ENCODE measurements at regions not wholly inside any gene's neighbourhood (a gene's known extent, or its start where the extent isn't known, plus 50 kb on each side); places are given as distances from the start of the nearest gene placed in this dataset.

DNA sequence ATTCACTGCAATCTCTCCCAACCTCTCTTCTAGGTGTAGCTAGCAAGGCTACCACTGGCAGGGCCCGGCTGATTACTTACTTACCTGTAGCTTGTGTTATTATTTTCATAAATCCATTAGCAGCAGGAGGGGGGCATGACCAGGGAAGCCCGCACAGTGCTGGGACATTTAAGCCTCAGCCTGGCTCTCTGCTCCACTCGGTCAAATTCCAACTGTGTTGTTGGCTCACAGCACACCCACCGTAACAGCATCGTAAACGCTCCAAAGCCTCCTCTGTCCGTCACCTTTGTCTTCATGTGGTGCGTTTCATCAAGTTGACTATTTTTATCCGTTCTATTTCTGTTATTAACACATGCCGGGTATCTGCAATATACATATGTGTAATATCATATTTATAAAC lies 264.7 kb downstream of the NSG2 start:
- FAIRE-seq, result no peak
- DNase-seq (ENCODE audit: insufficient read length, low spot score), result no peak
- TF ChIP-seq, protein P1, sequence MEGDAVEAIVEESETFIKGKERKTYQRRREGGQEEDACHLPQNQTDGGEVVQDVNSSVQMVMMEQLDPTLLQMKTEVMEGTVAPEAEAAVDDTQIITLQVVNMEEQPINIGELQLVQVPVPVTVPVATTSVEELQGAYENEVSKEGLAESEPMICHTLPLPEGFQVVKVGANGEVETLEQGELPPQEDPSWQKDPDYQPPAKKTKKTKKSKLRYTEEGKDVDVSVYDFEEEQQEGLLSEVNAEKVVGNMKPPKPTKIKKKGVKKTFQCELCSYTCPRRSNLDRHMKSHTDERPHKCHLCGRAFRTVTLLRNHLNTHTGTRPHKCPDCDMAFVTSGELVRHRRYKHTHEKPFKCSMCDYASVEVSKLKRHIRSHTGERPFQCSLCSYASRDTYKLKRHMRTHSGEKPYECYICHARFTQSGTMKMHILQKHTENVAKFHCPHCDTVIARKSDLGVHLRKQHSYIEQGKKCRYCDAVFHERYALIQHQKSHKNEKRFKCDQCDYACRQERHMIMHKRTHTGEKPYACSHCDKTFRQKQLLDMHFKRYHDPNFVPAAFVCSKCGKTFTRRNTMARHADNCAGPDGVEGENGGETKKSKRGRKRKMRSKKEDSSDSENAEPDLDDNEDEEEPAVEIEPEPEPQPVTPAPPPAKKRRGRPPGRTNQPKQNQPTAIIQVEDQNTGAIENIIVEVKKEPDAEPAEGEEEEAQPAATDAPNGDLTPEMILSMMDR (IDR thresholded peaks at IDR 0.05; ENCODE audit: insufficient read depth, missing control alignments), result no peak

DNA sequence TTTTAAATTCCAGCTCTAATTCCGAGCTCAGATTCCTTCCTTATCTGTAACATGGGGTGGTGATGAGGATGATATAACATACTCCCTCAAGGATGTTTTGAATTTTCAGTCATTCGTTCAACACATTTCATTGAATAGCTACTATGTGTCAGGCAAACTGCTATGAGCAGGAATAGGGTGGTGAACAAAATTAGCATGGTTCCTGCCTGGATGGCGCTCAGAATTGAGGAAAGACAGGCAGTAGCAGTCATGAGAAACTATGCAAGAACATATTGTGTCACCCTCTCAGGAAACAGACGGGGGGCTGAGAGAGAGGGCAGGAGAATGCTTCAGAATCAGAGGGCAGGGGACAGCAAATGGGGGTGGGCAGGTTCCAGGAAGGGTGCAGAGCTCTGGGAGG lies 265.2 kb downstream of the NSG2 start:
- DNase-seq (ENCODE audit: insufficient read length, low spot score) (peak; percentile 3), FAIRE-seq (no peak)
- TF ChIP-seq, protein P1 (IDR thresholded peaks at IDR 0.05; ENCODE audit: insufficient read depth, missing control alignments), result no peak

DNA sequence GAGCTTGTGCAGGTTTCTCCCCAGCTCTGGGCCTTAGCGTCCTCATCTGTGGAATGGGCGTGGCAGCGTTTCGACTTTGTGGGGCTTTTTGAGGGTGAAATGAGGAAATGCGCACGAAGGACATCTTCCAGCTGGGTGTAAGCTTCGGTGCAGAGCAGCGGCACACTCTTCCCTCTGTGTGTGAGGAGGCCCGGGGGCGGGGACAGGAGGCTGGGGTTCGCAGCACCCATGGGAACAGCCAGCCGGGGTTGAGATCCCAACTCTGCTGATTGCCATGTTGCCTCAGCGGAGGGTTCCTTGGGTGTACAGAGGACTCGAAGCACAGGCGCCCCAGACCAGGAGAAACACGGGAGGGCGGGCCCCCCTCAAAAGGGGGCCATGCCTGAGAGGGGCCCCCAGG lies 265.6 kb downstream of the NSG2 start:
- DNase-seq (ENCODE audit: insufficient read length, low spot score) (no peak), FAIRE-seq (no peak)
- TF ChIP-seq, protein P1 (IDR thresholded peaks at IDR 0.05; ENCODE audit: insufficient read depth, missing control alignments), result no peak

DNA sequence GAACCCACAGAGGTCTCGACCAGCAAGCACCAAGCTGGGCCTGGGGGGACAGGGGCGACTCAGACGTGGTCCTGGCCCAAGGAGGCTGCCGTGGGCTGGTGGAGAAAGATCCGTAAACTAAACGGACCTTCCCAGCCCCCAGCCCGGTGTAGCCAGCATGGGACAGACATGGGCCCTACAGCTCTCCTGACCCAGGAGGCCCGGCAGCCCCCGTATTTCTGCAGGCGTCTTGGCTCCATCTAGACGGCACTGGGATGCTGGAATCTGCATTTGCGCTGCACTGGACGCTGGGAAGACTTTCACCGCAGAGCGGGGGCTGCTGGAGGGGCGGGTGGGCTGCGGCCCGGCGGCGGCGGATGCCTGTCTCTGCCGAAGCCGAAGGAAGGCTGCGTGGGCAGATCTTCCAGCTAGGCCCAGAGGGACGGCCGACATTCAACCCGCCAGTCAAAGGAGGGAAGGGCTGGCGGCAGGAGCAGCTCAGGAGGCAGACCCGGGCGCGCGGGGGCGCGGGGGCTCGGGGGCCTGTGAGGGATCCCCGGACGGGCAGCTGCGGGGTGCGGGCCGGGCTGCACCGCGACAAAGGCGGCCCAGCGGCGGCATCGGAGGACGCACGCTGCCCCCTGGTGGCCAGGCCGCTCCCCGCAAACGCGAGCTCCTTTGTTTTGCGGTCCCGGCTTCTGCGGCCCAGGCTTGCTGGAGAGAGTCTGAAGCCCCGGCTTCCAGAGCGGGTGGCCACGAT lies 266.2 kb downstream of the NSG2 start:
- TF ChIP-seq, protein P1 (IDR thresholded peaks at IDR 0.05; ENCODE audit: insufficient read depth, missing control alignments), result peak; percentile 72
- DNase-seq (ENCODE audit: insufficient read length, low spot score), result peak; percentile 63
- FAIRE-seq, result no peak

DNA sequence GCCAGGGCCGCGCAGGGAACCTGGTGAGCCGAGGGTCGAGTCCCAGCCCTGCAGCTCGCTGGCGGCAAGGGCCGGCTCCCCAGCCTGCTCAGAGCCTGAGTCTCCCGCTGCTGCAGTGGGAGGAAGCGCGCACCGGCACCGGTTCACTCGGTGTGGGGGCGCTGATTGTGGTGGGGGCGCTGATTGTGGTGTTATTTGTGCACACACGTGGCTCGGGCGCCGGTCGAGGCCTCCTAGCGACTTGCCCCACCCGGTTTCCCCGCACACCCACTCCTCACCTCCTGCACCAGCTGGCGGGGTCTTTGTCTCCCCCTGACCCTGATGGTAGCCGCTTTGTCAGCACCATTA lies 266.7 kb downstream of the NSG2 start:
- FAIRE-seq, result no peak
- no peak for DNase-seq (ENCODE audit: insufficient read length, low spot score)
- TF ChIP-seq, protein P1 (IDR thresholded peaks at IDR 0.05; ENCODE audit: insufficient read depth, missing control alignments), result no peak

DNA sequence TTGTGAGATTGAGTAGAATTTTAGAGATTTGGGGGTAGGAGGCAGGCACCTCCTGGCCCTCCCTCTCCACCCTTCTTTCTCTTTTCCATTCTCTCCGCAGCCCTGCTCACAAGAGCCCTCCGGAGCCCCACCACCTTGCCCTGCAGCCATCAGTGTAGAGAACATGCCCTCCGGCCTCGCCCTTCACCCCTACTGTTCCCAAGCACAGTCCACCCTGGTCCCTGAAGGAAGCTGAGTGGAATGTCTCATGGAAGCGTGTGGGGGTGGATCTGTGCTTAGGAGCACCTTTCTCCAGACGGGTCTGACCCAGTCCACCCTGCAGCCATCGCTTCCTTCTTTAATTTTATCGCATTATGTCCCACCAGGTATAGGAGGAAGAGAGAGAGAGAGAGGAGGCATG lies 267.1 kb downstream of the NSG2 start:
- no peak for FAIRE-seq
- TF ChIP-seq, protein P1 (IDR thresholded peaks at IDR 0.05; ENCODE audit: insufficient read depth, missing control alignments), result no peak
- no peak for DNase-seq (ENCODE audit: insufficient read length, low spot score)

DNA sequence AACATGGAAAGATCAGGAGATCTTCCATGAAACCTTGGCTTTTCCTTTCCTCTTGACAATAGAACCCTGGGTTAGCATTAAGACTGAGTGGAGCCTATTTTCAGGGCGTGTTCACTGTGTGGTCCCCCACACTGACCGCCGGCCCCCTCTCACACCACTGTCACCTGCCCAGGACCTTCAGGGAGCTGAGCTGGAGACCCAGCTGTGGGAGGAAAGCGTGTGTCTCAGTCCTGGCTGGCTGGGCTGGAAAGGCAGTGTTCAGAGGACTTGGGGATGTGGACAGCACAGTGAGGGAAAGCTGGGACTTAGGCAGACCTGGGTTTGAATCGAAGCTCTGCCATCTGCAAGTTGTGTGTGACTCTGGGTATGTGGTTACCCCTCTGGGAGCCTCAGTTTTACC lies 268.1 kb downstream of the NSG2 start:
- no peak for DNase-seq (ENCODE audit: insufficient read length, low spot score)
- no peak for FAIRE-seq
- TF ChIP-seq, protein P1 (IDR thresholded peaks at IDR 0.05; ENCODE audit: insufficient read depth, missing control alignments), result no peak

All from D721Med (cell line).